Smooth muscle cell (in vitro differentiated cells): ENCODE measurements at regions not wholly inside any gene's neighbourhood (a gene's known extent, or its start where the extent isn't known, plus 50 kb on each side); places are given as distances from the start of the nearest gene placed in this dataset.

Experiments used
- DNase-seq: peaks from one replicate; lab custom pipeline; 2025; ENCODE audit not compliant: unreplicated experiment; lab: John Stamatoyannopoulos, UW
- H2AFZ ChIP-seq: fragments of 200-600 bp; sonication (generic); 2 replicates; pipeline ENCODE4 v1.6.0; 2016; ENCODE audit warnings: antibody characterized with exemption, low read depth, mild to moderate bottlenecking
- H3F3A ChIP-seq: fragments of 200-600 bp; sonication (generic); 2 replicates; pipeline ENCODE4 v1.6.0; 2017; ENCODE audit warnings: antibody characterized with exemption, low read depth
- H3K27ac ChIP-seq: fragments of 200-600 bp; sonication (generic); 2 replicates; pipeline ENCODE4 v1.5.1; 2016; ENCODE audit warnings: low read depth, mild to moderate bottlenecking
- H3K27me3 ChIP-seq: fragments of 200-600 bp; sonication (generic); 2 replicates; pipeline ENCODE4 v1.6.1; 2016; ENCODE audit warnings: low read depth, mild to moderate bottlenecking
- H3K36me3 ChIP-seq: fragments of 200-600 bp; sonication (generic); 2 replicates; pipeline ENCODE4 v1.5.1; 2016; ENCODE audit warnings: low read depth
- H3K4me1 ChIP-seq: fragments of 200-600 bp; sonication (generic); 2 replicates; pipeline ENCODE4 v1.5.1; 2016; ENCODE audit warnings: low read depth
- H3K4me2 ChIP-seq: fragments of 200-600 bp; sonication (generic); 2 replicates; pipeline ENCODE4 v1.6.0; 2016; ENCODE audit warnings: mild to moderate bottlenecking
- H3K4me3 ChIP-seq: fragments of 200-600 bp; sonication (generic); 2 replicates; pipeline ENCODE4 v1.5.1; 2016; ENCODE audit warnings: mild to moderate bottlenecking
- H3K79me2 ChIP-seq: fragments of 200-600 bp; sonication (generic); 2 replicates; pipeline ENCODE4 v1.6.0; 2016; ENCODE audit warnings: low read depth, mild to moderate bottlenecking
- H3K9ac ChIP-seq: fragments of 200-600 bp; sonication (generic); 2 replicates; pipeline ENCODE4 v1.6.0; 2016; ENCODE audit warnings: low read depth
- H3K9me3 ChIP-seq: fragments of 200-600 bp; sonication (generic); replicated peaks from 2 replicates; pipeline ENCODE4 v1.5.1; 2016; ENCODE audit warnings: low read depth
- H4K20me1 ChIP-seq: fragments of 200-600 bp; sonication (generic); 2 replicates; pipeline ENCODE4 v1.6.0; 2016; ENCODE audit warnings: low read depth
- WGBS: methylation state at CpG from one replicate; pipeline ENCODE4 v1.1.7; 2016; ENCODE audit warnings: low lambda C conversion rate; 5-methylcytosine and 5-hydroxymethylcytosine counted together
- TF ChIP-seq, protein P1 (sequence below): fragments of 200-600 bp; sonication (generic); IDR thresholded peaks from 2 replicates; pipeline ENCODE4 v1.5.1; 2017; ENCODE audit warnings: borderline replicate concordance, mild to moderate bottlenecking, antibody characterized with exemption; ENCODE audit not compliant: insufficient read depth, poor library complexity, severe bottlenecking

DNA sequence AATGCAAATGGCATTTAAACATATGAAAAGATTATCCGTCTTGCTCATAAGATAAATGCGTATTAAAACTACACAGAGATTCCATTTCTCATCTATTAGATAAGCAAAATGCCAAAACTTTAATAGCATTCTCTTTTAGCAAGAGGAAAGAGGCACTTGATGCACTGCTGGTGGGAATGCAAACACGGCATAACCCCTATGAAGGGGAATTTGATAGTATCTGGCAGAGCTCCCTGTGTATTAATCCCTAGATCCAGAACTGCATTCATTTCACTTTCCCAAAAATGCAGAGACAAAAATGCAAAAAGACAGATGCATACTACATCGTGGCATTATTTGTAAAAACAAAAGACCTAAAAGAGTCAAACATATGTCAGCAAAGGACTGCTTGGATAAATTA is 193.6 kb upstream of the STARD13 start:
- TF ChIP-seq, protein P1, sequence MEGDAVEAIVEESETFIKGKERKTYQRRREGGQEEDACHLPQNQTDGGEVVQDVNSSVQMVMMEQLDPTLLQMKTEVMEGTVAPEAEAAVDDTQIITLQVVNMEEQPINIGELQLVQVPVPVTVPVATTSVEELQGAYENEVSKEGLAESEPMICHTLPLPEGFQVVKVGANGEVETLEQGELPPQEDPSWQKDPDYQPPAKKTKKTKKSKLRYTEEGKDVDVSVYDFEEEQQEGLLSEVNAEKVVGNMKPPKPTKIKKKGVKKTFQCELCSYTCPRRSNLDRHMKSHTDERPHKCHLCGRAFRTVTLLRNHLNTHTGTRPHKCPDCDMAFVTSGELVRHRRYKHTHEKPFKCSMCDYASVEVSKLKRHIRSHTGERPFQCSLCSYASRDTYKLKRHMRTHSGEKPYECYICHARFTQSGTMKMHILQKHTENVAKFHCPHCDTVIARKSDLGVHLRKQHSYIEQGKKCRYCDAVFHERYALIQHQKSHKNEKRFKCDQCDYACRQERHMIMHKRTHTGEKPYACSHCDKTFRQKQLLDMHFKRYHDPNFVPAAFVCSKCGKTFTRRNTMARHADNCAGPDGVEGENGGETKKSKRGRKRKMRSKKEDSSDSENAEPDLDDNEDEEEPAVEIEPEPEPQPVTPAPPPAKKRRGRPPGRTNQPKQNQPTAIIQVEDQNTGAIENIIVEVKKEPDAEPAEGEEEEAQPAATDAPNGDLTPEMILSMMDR, result no peak

DNA sequence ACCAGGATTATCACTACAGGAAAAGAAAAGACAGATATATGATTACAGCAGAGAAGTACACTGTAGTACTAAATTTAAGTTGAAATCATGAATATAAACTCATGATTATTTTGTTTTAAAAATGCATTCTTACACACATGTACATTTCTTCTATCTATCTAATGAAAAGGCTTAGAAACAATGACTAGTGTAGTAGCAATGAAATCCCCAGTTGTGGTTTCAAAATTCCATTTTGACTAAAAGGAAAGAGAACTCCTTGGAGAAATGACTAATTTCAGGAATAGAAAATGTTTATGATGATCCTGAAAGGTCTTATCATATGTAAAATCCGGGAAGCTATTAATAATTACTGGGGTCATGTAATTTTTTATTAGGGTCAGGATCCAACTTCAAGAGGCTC is 195.0 kb upstream of the STARD13 start:
- H4K20me1 ChIP-seq, result no peaks in the 10 kb centered on the region
- H3F3A ChIP-seq, result no peaks in the 10 kb centered on the region
- H3K4me3 ChIP-seq, result no peak overlapping the region
- H3K27ac ChIP-seq, result peak overlapping the region; percentile 22
- DNase-seq, result no peak
- no peaks in the 10 kb centered on the region for H3K4me1 ChIP-seq
- H3K27me3 ChIP-seq, result no peaks in the 10 kb centered on the region
- peaks cover 7% of the 10 kb centered on the region for H3K9me3 ChIP-seq
- no peaks in the 10 kb centered on the region for H3K79me2 ChIP-seq
- no peaks in the 10 kb centered on the region for H3K36me3 ChIP-seq
- no peak overlapping the region for H3K9ac ChIP-seq
- WGBS, result 66% methylated on average over 1 of the region's 1 CpG
- H2AFZ ChIP-seq, result no peak overlapping the region
- H3K4me2 ChIP-seq, result no peak overlapping the region
- TF ChIP-seq, protein P1, result no peak

More for the DNA sequence above, 193.6 kb upstream of the STARD13 start:
- Histone ChIP-seq H3K9ac (no peak overlapping the region), H3K4me1 (no peaks in the 10 kb centered on the region), H3K36me3 (no peaks in the 10 kb centered on the region), H4K20me1 (no peaks in the 10 kb centered on the region), H3K4me3 (no peak overlapping the region), H3K4me2 (no peak overlapping the region), H3K27me3 (no peaks in the 10 kb centered on the region), H3K79me2 (no peaks in the 10 kb centered on the region), H2AFZ (no peak overlapping the region), H3K9me3 (peaks cover 7% of the 10 kb centered on the region), H3K27ac (no peak overlapping the region), H3F3A (no peaks in the 10 kb centered on the region)
- no peak for DNase-seq
- 89% methylated on average over 4 of the region's 4 CpGs for WGBS

DNA sequence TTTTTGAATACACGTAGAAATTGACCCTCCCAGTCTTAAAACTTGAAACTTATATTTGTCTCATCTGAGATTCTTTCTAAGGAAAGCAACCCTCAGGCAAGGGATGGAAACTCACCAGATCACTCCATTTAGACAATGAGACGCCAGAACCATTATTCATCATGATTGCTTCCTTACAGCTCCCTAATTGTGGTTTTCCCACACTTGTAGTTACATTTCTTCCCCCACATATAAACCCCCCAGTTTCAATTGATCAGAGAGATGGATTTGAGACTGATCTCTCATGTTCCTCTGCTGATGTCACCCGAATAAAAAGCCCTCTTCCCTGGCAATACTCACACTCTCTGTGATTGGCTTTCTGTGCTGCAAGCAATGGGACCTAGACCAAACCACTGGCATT is 197.9 kb upstream of the STARD13 start:
- H3K4me2 ChIP-seq, result peak overlapping the region; percentile 49
- H3K27ac ChIP-seq, result peak overlapping the region; percentile 60
- no peaks in the 10 kb centered on the region for H3K36me3 ChIP-seq
- TF ChIP-seq, protein P1, result no peak
- H3K79me2 ChIP-seq, result no peaks in the 10 kb centered on the region
- no peaks in the 10 kb centered on the region for H3K27me3 ChIP-seq
- H4K20me1 ChIP-seq, result no peaks in the 10 kb centered on the region
- no peaks in the 10 kb centered on the region for H3F3A ChIP-seq
- peak overlapping the region; percentile 16 for H2AFZ ChIP-seq
- no peaks in the 10 kb centered on the region for H3K4me1 ChIP-seq
- 55% methylated on average over 3 of the region's 3 CpGs for WGBS
- no peak overlapping the region for H3K9ac ChIP-seq
- DNase-seq, result no peak
- no peak overlapping the region for H3K4me3 ChIP-seq
- H3K9me3 ChIP-seq, result peaks cover 1% of the 10 kb centered on the region

DNA sequence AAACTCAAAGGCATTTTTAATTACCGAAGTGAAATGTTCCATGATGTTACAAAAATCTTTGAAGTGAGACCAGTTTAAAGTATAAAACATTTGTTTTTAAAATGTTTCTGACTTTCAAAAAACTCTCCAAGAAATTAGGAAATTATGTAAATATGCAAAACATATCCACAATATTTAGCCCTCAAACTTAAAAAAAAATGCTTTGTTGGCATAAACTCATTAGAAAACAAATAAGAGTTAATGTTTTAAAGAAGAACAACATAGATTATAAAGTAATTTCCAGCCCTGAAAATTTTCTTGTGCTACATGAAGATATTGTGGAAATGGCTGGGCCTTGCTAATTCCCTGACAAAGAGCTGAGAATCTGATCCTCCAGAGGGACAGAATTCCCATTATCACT is 199.7 kb upstream of the STARD13 start:
- Histone ChIP-seq H2AFZ (no peak overlapping the region), H3K9ac (no peak overlapping the region), H3K4me3 (no peak overlapping the region), H3K4me1 (peaks cover 5% of the 10 kb centered on the region), H3K79me2 (no peaks in the 10 kb centered on the region), H3F3A (no peaks in the 10 kb centered on the region), H3K4me2 (no peak overlapping the region), H3K36me3 (no peaks in the 10 kb centered on the region), H3K27ac (no peak overlapping the region), H3K27me3 (no peaks in the 10 kb centered on the region), H3K9me3 (no peaks in the 10 kb centered on the region), H4K20me1 (no peaks in the 10 kb centered on the region)
- TF ChIP-seq, protein P1, result no peak
- 100% methylated on average over 1 of the region's 1 CpG for WGBS
- DNase-seq, result no peak
